CD4-positive, alpha-beta T cell (primary cell): ENCODE measurements at regions not wholly inside any gene's neighbourhood (a gene's known extent, or its start where the extent isn't known, plus 50 kb on each side); places are given as distances from the start of the nearest gene placed in this dataset.
A peak's percentile ranks its signal among the peaks of the same experiment; 100 is the strongest.

Experiments
- ATAC-seq: fragments of 200-7000 bp; cut with Tn5 transposase; one replicate; pipeline ENCODE4 v1.10.0; 2022; ENCODE audit warnings: mild to moderate bottlenecking; ENCODE audit not compliant: poor library complexity
- CTCF ChIA-PET: fragments of 350-600 bp; sonication (Branson Sonifier 250); formaldehyde crosslinking; loops from one replicate; lab custom pipeline; 2021; ENCODE audit warnings: antibody characterized with exemption, inconsistent platforms; lab: Charles Lee
- POLR2A ChIA-PET: fragments of 350-600 bp; sonication (Branson Sonifier 250); formaldehyde crosslinking; loops from one replicate; lab custom pipeline; 2021; ENCODE audit warnings: antibody characterized with exemption, inconsistent platforms; lab: Charles Lee
- DNase-seq, 14 experiments: peaks; one replicate each; pipeline ENCODE4 v3.0.0-alpha.2; 2013 to 2020; ENCODE audit warnings: mixed read lengths in 2 of 14
- H3K27ac ChIP-seq, 2 donors: one replicate each; pipeline versions ENCODE4 v1.5.1 to v1.7.0; 2013; ENCODE audit warnings: low read length in 2 of 2, low read depth in 1 of 2, mild to moderate bottlenecking in 1 of 2
- H3K27me3 ChIP-seq, 2 experiments: 1 replicate in 1 of 2; 2 replicates in 1 of 2; pipeline versions ENCODE4 v1.6.1 to v1.7.0; 2013; ENCODE audit warnings: low read length in 2 of 2, control low read depth in 1 of 2, mild to moderate bottlenecking in 1 of 2, moderate library complexity in 1 of 2; ENCODE audit not compliant: insufficient read depth in 2 of 2, control insufficient read depth in 1 of 2
- H3K36me3 ChIP-seq: one replicate; pipeline ENCODE4 v1.6.1; 2013; ENCODE audit warnings: low read length, control low read depth; ENCODE audit not compliant: insufficient read depth
- H3K4me1 ChIP-seq: one replicate; pipeline ENCODE4 v1.6.1; 2013; ENCODE audit warnings: low read length, control low read depth; ENCODE audit not compliant: insufficient read depth
- H3K4me3 ChIP-seq: one replicate; pipeline ENCODE4 v1.5.1; 2013; ENCODE audit warnings: mild to moderate bottlenecking, low read length, moderate library complexity
- H3K9me3 ChIP-seq, 2 experiments: 1 replicate in 1 of 2; 2 replicates in 1 of 2; pipeline versions ENCODE4 v1.6.1 to v1.7.0; 2013; ENCODE audit warnings: low read length in 2 of 2, mild to moderate bottlenecking in 2 of 2, control low read depth in 1 of 2, moderate library complexity in 1 of 2; ENCODE audit not compliant: control insufficient read depth in 1 of 2, insufficient read depth in 1 of 2
- H3K27ac Mint-ChIP-seq: one replicate; pipeline ENCODE4 v1.8.0; 2020; ENCODE audit warnings: mixed read lengths
- H3K27me3 Mint-ChIP-seq: one replicate; pipeline ENCODE4 v1.8.0; 2021; ENCODE audit warnings: mixed read lengths
- H3K36me3 Mint-ChIP-seq: one replicate; pipeline ENCODE4 v1.8.0; 2021; ENCODE audit warnings: low read depth, mixed read lengths
- H3K4me1 Mint-ChIP-seq: one replicate; pipeline ENCODE4 v1.8.0; 2021; ENCODE audit warnings: low read depth, mixed read lengths
- H3K4me3 Mint-ChIP-seq: one replicate; pipeline ENCODE4 v1.8.0; 2020; ENCODE audit warnings: mild to moderate bottlenecking, mixed read lengths
- H3K9me3 Mint-ChIP-seq: one replicate; pipeline ENCODE4 v1.8.0; 2020; ENCODE audit warnings: mixed read lengths
- intact Hi-C, 2 experiments: fragments of 100-400 bp; cut with DNase I in 1 of 2; cut with micrococcal nuclease in 1 of 2; formaldehyde crosslinking; loops; one replicate each; pipeline versions ENCODE4 v1.15.1 to v1.9.0; 2023 to 2025; cut with DNase I, micrococcal nuclease
- TF ChIP-seq, protein P1 (sequence below): fragments of 200-600 bp; IDR thresholded peaks from one replicate; pipeline ENCODE4 v1.8.0; 2022; ENCODE audit warnings: antibody characterized with exemption, mild to moderate bottlenecking

DNA sequence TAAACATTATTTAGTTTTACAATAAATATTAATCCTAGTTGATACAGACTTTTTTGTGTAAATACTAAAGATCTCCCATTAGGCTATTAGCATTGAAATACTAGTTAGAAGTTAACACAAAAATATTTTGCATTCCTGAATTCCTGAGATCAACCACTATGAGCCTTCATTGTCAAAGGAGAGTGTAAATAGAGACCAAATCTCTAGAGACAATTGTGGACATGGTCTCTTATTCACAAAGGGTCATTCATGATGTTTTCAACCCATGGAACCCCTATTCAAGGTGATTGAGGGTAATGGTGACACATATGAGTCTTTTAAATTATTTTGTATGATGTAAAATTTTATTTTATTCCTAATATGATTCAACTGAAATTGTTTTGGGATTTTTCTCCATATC, 1454.8 kb upstream of the LRRTM3 start:
- intact Hi-C loops = no loop called here
- TF ChIP-seq, protein P1, sequence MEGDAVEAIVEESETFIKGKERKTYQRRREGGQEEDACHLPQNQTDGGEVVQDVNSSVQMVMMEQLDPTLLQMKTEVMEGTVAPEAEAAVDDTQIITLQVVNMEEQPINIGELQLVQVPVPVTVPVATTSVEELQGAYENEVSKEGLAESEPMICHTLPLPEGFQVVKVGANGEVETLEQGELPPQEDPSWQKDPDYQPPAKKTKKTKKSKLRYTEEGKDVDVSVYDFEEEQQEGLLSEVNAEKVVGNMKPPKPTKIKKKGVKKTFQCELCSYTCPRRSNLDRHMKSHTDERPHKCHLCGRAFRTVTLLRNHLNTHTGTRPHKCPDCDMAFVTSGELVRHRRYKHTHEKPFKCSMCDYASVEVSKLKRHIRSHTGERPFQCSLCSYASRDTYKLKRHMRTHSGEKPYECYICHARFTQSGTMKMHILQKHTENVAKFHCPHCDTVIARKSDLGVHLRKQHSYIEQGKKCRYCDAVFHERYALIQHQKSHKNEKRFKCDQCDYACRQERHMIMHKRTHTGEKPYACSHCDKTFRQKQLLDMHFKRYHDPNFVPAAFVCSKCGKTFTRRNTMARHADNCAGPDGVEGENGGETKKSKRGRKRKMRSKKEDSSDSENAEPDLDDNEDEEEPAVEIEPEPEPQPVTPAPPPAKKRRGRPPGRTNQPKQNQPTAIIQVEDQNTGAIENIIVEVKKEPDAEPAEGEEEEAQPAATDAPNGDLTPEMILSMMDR = no peak
- Histone ChIP-seq H3K27ac (no peak overlapping the region), H3K4me1 (no peaks in the 10 kb centered on the region), H3K9me3 (peaks cover 0 to 9% of the 10 kb centered on the region in 2 experiments), H3K4me3 (no peak overlapping the region), H3K36me3 (no peaks in the 10 kb centered on the region), H3K27me3 (no peaks in the 10 kb centered on the region)
- H3K27me3 Mint-ChIP-seq = no peaks in the 10 kb centered on the region
- H3K9me3 Mint-ChIP-seq = peaks cover 6% of the 10 kb centered on the region
- DNase-seq (no peak), ATAC-seq (no peak)
- no peaks in the 10 kb centered on the region for H3K4me1 Mint-ChIP-seq
- no peaks in the 10 kb centered on the region for H3K36me3 Mint-ChIP-seq
- ChIA-PET POLR2A (no interaction called here), CTCF (no interaction called here)
- no peak overlapping the region for H3K4me3 Mint-ChIP-seq
- no peak overlapping the region for H3K27ac Mint-ChIP-seq

- no peak overlapping the region for H3K4me3 Mint-ChIP-seq
- TF ChIP-seq, protein P1 = peak; percentile 35
- no peaks in the 10 kb centered on the region for H3K36me3 Mint-ChIP-seq
- ChIA-PET POLR2A (no interaction called here), CTCF (no interaction called here)
- no peak overlapping the region for H3K27ac ChIP-seq
- H3K36me3 ChIP-seq = no peaks in the 10 kb centered on the region
- H3K27me3 Mint-ChIP-seq = no peaks in the 10 kb centered on the region
- no peak overlapping the region for H3K4me3 ChIP-seq
- DNase-seq = no peak
- H3K27me3 ChIP-seq = no peaks in the 10 kb centered on the region
- H3K9me3 Mint-ChIP-seq = no peaks in the 10 kb centered on the region
- ATAC-seq = no peak
- intact Hi-C loops = no loop called here
- no peak overlapping the region for H3K27ac Mint-ChIP-seq
- H3K9me3 ChIP-seq = no peaks in the 10 kb centered on the region
- no peaks in the 10 kb centered on the region for H3K4me1 ChIP-seq
- no peaks in the 10 kb centered on the region for H3K4me1 Mint-ChIP-seq
These were observed 1443.0 kb upstream of the LRRTM3 start for GRCh38 chr10:65482848-65483247.

DNA sequence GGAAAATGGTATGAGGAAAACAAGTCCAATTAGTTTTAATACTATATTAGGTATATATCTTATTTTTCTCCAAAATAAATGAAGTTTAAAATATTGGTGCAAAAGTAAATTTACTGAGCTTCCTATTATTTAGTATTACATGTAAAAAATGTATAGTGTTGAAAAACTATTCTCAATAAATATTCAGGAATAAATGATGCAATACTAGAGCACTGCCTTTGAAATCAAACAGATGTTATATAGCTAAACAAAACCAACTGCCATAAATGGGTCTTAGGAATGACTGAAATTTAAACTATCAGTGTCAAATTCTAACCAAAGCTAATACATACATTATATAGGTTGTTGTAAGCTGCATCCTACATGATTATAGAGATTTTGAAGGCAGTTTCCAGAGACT, 1434.0 kb upstream of the LRRTM3 start:
- Mint-ChIP-seq H3K4me3 (no peak overlapping the region), H3K27ac (no peak overlapping the region), H3K27me3 (no peaks in the 10 kb centered on the region), H3K9me3 (peaks cover 9% of the 10 kb centered on the region), H3K4me1 (no peaks in the 10 kb centered on the region), H3K36me3 (no peaks in the 10 kb centered on the region)
- Histone ChIP-seq H3K9me3 (peaks cover 3 to 5% of the 10 kb centered on the region in 2 experiments), H3K27ac (no peak overlapping the region), H3K4me1 (no peaks in the 10 kb centered on the region), H3K4me3 (no peak overlapping the region), H3K27me3 (no peaks in the 10 kb centered on the region), H3K36me3 (no peaks in the 10 kb centered on the region)
- intact Hi-C loops = no loop called here
- TF ChIP-seq, protein P1 = no peak
- ChIA-PET CTCF (no interaction called here), POLR2A (no interaction called here)
- DNase-seq = no peak
- ATAC-seq = no peak
